ENCODE measurements at regions not wholly inside any gene's neighbourhood (a gene's known extent, or its start where the extent isn't known, plus 50 kb on each side); places are given as distances from the start of the nearest gene placed in this dataset.

DNA sequence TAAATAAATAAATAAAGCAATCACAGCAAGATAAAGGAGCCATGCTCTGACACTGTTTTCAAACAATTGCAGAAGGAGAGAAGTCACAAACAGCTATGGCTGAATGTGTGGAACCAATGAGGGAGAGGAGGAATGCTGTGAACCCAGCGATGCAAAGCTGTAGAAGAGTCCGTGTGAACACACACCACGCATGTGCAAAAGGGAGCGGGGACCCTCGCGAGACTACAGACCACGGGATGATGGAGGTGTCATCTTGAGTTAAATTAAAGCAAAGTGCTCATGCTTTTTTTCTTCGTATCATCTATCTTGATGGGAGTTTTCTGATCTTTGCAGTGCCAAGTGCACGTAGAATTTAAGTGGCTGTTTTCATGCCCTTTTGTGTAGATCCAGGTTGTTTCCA lies 123.8 kb upstream of the CDH5 start:
- TF ChIP-seq, protein P1, sequence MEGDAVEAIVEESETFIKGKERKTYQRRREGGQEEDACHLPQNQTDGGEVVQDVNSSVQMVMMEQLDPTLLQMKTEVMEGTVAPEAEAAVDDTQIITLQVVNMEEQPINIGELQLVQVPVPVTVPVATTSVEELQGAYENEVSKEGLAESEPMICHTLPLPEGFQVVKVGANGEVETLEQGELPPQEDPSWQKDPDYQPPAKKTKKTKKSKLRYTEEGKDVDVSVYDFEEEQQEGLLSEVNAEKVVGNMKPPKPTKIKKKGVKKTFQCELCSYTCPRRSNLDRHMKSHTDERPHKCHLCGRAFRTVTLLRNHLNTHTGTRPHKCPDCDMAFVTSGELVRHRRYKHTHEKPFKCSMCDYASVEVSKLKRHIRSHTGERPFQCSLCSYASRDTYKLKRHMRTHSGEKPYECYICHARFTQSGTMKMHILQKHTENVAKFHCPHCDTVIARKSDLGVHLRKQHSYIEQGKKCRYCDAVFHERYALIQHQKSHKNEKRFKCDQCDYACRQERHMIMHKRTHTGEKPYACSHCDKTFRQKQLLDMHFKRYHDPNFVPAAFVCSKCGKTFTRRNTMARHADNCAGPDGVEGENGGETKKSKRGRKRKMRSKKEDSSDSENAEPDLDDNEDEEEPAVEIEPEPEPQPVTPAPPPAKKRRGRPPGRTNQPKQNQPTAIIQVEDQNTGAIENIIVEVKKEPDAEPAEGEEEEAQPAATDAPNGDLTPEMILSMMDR (conservative IDR thresholded peaks at IDR 0.05; ENCODE audit: low read length) = no peak
- no peak for TF ChIP-seq EZH2phosphoT487 (IDR thresholded peaks at IDR 0.05; ENCODE audit: borderline replicate concordance, low read depth, low read length)
